Sigmoid colon (tissue), 6 donors: ENCODE measurements at regions not wholly inside any gene's neighbourhood (a gene's known extent, or its start where the extent isn't known, plus 50 kb on each side); places are given as distances from the start of the nearest gene placed in this dataset.

Experiments used
- DNase-seq: peaks from one replicate; pipeline ENCODE4 v3.0.0-alpha.2; 2019
- H3K27ac ChIP-seq, 4 donors: fragments of 200-600 bp; sonication (generic); one replicate each; pipeline ENCODE4 v1.5.1; 2016 to 2019; ENCODE audit warnings: mild to moderate bottlenecking in 1 of 4
- H3K27me3 ChIP-seq, 3 donors: fragments of 200-600 bp; sonication (generic); one replicate each; pipeline ENCODE4 v1.5.1; 2019; ENCODE audit warnings: mild to moderate bottlenecking in 1 of 3
- H3K36me3 ChIP-seq, 4 donors: fragments of 200-600 bp; sonication (generic); one replicate each; pipeline ENCODE4 v1.5.1; 2016 to 2019
- H3K4me1 ChIP-seq, 4 donors: fragments of 200-600 bp; sonication (generic); one replicate each; pipeline ENCODE4 v1.5.1; 2017 to 2019
- H3K4me3 ChIP-seq, 4 donors: fragments of 200-600 bp; sonication (generic); one replicate each; pipeline ENCODE4 v1.5.1; 2017 to 2019; ENCODE audit warnings: mild to moderate bottlenecking in 2 of 4, moderate library complexity in 1 of 4
- H3K9me3 ChIP-seq, 4 donors: fragments of 200-600 bp in 3 of 4; sonication (generic) in 3 of 4; one replicate each; pipeline versions ENCODE4 v1.5.1 to v1.6.1; 2013 to 2019
- EP300 ChIP-seq, 4 donors: sonication (generic); formaldehyde crosslinking; IDR thresholded peaks; one replicate each; pipeline ENCODE4 v1.6.1; 2017; ENCODE audit warnings: antibody characterized with exemption in 4 of 4
- POLR2A ChIP-seq, 2 donors: fragments of 450-650 bp; IDR thresholded peaks; one replicate each; pipeline ENCODE4 v1.6.1; 2016; ENCODE audit warnings: antibody characterized with exemption in 2 of 2, mild to moderate bottlenecking in 2 of 2, moderate library complexity in 2 of 2
- POLR2AphosphoS5 ChIP-seq, 4 donors: sonication (generic); formaldehyde crosslinking; IDR thresholded peaks; one replicate each; pipeline ENCODE4 v1.6.1; 2017; ENCODE audit warnings: antibody characterized with exemption in 4 of 4
- WGBS, 2 donors: extraction: QIAGEN DNeasy Blood & Tissue Kit; methylation state at CpG; one replicate each; pipeline ENCODE4 v1.1.7; 2013; 5-methylcytosine and 5-hydroxymethylcytosine counted together
- intact Hi-C: fragments of 100-400 bp; cut with DNase I; formaldehyde crosslinking; loops from one replicate; pipeline ENCODE4 v1.15.1; 2023
- TF ChIP-seq, protein P1 (sequence below), 4 experiments: fragments of 450-650 bp in 3 of 4; fragments of 200-600 bp in 1 of 4; IDR thresholded peaks; one replicate each; pipeline ENCODE4 v1.5.1; 2016 to 2019; ENCODE audit warnings: antibody characterized with exemption in 4 of 4, mild to moderate bottlenecking in 3 of 4, moderate library complexity in 2 of 4
- donor health status: healthy with polysubstance abuse.
- donor health status: healthy.

DNA sequence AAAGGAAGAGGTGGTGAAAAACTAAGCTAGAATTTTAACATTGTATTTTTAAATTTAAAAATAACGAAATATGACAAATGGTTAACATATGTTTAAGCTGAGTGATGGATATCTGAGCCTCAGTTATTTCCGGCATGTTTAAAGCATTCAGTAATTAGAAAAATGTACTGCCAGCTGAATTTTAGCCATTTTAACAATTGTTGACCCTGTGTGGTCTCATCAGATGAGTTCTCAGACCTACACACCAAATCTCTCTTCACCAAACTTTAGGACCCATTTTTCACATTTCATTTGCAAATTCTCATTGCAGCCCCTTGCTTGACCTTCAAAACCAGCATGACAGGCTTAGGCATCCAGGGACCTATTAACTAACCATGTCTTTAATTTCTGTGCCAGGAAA is 91.5 kb upstream of the RGPD4 start:
- Histone ChIP-seq H3K4me1 (peaks cover 0 to 19% (median 5%) of the 10 kb centered on the region in 4 donors), H3K27ac (no peak overlapping the region), H3K4me3 (no peak overlapping the region), H3K36me3 (no peaks in the 10 kb centered on the region), H3K9me3 (no peaks in the 10 kb centered on the region), H3K27me3 (no peaks in the 10 kb centered on the region)
- TF ChIP-seq POLR2A (IDR thresholded peaks at IDR 0.05) (no peak), EP300 (IDR thresholded peaks at IDR 0.05) (no peak)
- DNase-seq: no peak
- intact Hi-C loops: no loop called here
- 85 to 87% methylated on average over 2 of the region's 2 CpGs for WGBS, 2 donors

DNA sequence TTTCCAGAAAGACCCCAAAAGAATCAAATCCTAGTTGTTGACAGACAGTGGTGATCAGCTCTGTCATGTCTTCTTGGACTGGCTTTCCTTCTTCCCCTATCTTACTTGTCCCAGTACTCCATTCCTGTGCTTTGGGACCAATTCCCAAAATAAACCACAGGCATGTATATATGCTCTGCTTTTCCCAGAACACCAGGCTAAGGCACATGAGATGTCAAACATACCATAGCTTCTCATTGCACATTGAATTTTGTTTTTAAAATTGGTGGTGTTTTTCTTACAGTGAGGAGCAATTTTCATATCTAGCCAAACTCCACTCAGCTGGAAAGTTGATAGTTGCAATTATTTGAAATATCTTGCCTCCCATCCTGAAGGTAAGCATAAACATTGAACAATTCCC is 88.9 kb upstream of the RGPD4 start:
- intact Hi-C loops: no loop called here
- DNase-seq: no peak
- peaks cover 0 to 27% (median 5%) of the 10 kb centered on the region in 4 donors for H3K4me1 ChIP-seq
- TF ChIP-seq, protein P1, sequence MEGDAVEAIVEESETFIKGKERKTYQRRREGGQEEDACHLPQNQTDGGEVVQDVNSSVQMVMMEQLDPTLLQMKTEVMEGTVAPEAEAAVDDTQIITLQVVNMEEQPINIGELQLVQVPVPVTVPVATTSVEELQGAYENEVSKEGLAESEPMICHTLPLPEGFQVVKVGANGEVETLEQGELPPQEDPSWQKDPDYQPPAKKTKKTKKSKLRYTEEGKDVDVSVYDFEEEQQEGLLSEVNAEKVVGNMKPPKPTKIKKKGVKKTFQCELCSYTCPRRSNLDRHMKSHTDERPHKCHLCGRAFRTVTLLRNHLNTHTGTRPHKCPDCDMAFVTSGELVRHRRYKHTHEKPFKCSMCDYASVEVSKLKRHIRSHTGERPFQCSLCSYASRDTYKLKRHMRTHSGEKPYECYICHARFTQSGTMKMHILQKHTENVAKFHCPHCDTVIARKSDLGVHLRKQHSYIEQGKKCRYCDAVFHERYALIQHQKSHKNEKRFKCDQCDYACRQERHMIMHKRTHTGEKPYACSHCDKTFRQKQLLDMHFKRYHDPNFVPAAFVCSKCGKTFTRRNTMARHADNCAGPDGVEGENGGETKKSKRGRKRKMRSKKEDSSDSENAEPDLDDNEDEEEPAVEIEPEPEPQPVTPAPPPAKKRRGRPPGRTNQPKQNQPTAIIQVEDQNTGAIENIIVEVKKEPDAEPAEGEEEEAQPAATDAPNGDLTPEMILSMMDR (IDR thresholded peaks at IDR 0.05): no peak
- H3K9me3 ChIP-seq: no peaks in the 10 kb centered on the region
- H3K36me3 ChIP-seq: no peaks in the 10 kb centered on the region
- no peaks in the 10 kb centered on the region for H3K27me3 ChIP-seq
- no peak overlapping the region for H3K4me3 ChIP-seq
- H3K27ac ChIP-seq: peak overlapping the region in 2 of 4 donors; percentile 19 to 61

DNA sequence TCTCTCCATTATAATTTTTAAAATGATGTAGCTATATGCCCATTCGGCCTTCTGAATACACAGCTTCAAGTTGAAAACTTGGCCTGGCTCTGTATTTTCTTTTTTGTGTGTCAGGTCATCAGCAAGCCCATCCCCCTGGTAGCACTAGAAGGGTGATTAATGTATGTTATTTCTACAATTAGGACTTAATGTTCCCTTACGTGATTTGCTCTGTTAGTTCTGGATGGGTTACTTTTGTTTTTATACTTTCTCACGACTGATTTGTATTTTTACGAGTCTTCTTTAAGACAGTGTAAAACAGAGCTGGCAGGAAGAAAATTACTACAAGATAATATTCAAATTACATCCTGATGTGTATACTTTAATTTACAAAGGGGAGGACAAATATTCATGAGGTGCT is 88.4 kb upstream of the RGPD4 start:
- Histone ChIP-seq H3K27ac (peak overlapping the region in 2 of 4 donors; percentile 19 to 61), H3K27me3 (no peaks in the 10 kb centered on the region), H3K36me3 (no peaks in the 10 kb centered on the region), H3K4me1 (peaks cover 0 to 27% (median 5%) of the 10 kb centered on the region in 4 donors), H3K4me3 (no peak overlapping the region), H3K9me3 (no peaks in the 10 kb centered on the region)
- DNase-seq: no peak
- WGBS, 2 donors: 49 to 62% methylated on average over 4 of the region's 4 CpGs
- intact Hi-C loops: no loop called here
- TF ChIP-seq EP300 (IDR thresholded peaks at IDR 0.05) (peak in 1 of 4 donors; percentile 81), POLR2AphosphoS5 (IDR thresholded peaks at IDR 0.05) (peak in 1 of 4 donors; percentile 62), POLR2A (IDR thresholded peaks at IDR 0.05) (no peak)

GRCh38 chr2:107740300-107740699 is 86.4 kb upstream of the RGPD4 start:
- Histone ChIP-seq H3K4me3 (no peak overlapping the region), H3K36me3 (no peaks in the 10 kb centered on the region), H3K27ac (no peak overlapping the region), H3K4me1 (peaks cover 0 to 27% (median 5%) of the 10 kb centered on the region in 4 donors), H3K27me3 (no peaks in the 10 kb centered on the region), H3K9me3 (no peaks in the 10 kb centered on the region)
- TF ChIP-seq, protein P1 (IDR thresholded peaks at IDR 0.05): no peak
- 46 to 79% methylated on average over 2 of the region's 2 CpGs for WGBS, 2 donors
- DNase-seq: no peak
- intact Hi-C loops: no loop called here

- no peak for DNase-seq
- Histone ChIP-seq H3K9me3 (no peaks in the 10 kb centered on the region), H3K27ac (no peak overlapping the region), H3K4me3 (no peak overlapping the region), H3K4me1 (peaks cover 0 to 24% (median 5%) of the 10 kb centered on the region in 4 donors), H3K27me3 (no peaks in the 10 kb centered on the region), H3K36me3 (no peaks in the 10 kb centered on the region)
- TF ChIP-seq EP300 (IDR thresholded peaks at IDR 0.05) (no peak), POLR2AphosphoS5 (IDR thresholded peaks at IDR 0.05) (no peak), POLR2A (IDR thresholded peaks at IDR 0.05) (no peak)
- TF ChIP-seq, protein P1 (IDR thresholded peaks at IDR 0.05): no peak
- WGBS, 2 donors: 84 to 93% methylated on average over 5 of the region's 5 CpGs
- intact Hi-C loops: no loop called here
Observed at GRCh38 chr2:107742460-107743027, 84.1 kb upstream of the RGPD4 start.

- Histone ChIP-seq H3K27ac (no peak overlapping the region), H3K27me3 (no peaks in the 10 kb centered on the region), H3K36me3 (no peaks in the 10 kb centered on the region), H3K4me1 (peaks cover 0 to 17% (median 2%) of the 10 kb centered on the region in 4 donors), H3K9me3 (no peaks in the 10 kb centered on the region), H3K4me3 (no peak overlapping the region)
- intact Hi-C loops: no loop called here
- TF ChIP-seq POLR2A (IDR thresholded peaks at IDR 0.05) (no peak), POLR2AphosphoS5 (IDR thresholded peaks at IDR 0.05) (no peak), EP300 (IDR thresholded peaks at IDR 0.05) (no peak)
- TF ChIP-seq, protein P1 (IDR thresholded peaks at IDR 0.05): no peak
- WGBS, 2 donors: 77 to 92% methylated on average over 5 of the region's 5 CpGs
- no peak for DNase-seq
Observed at GRCh38 chr2:107743274-107743673, 83.4 kb upstream of the RGPD4 start.
